RKO (cell line): ENCODE measurements at regions not wholly inside any gene's neighbourhood (a gene's known extent, or its start where the extent isn't known, plus 50 kb on each side); places are given as distances from the start of the nearest gene placed in this dataset.
"Not testable (repeated sequence)": the region's sequence is repeated elsewhere in the genome, so short reads cannot be mapped to it uniquely, and the experiment has no call there.

Experiments used
- DNase-seq: peaks from one replicate; pipeline ENCODE4 v3.0.0-alpha.2; 2016; ENCODE audit warnings: low spot score

DNA sequence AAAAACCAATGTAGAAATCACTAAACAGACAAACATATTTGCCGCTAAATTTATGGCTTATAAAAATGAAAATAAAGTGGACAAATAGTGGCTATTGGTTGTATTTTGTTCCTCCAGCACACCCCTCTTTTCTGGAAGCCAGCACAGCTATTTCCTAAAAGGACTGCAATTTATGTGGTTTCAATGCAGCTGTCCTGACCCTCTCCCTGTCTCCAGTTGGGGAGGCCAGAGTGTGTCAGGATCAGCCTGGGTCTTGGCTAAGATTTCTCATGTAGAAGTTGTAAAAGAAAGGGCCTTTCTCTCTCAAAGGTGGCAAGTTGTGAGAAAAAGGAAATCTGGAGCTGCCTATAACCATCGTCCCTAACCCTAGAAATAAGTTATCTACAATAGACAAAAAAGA, 165.6 kb downstream of the ALDH8A1 start:
- no peak for DNase-seq

GRCh38 chr6:134778431-134778830, 171.5 kb downstream of the ALDH8A1 start:
- DNase-seq: no peak

- no peak for DNase-seq
Observed at GRCh38 chr6:134774201-134774638, 175.7 kb downstream of the ALDH8A1 start.

- no peak for DNase-seq
Observed at GRCh38 chr6:134772671-134773360, 177.1 kb downstream of the ALDH8A1 start.

GRCh38 chr6:134768931-134769330, 181.0 kb downstream of the ALDH8A1 start:
- no peak for DNase-seq

DNA sequence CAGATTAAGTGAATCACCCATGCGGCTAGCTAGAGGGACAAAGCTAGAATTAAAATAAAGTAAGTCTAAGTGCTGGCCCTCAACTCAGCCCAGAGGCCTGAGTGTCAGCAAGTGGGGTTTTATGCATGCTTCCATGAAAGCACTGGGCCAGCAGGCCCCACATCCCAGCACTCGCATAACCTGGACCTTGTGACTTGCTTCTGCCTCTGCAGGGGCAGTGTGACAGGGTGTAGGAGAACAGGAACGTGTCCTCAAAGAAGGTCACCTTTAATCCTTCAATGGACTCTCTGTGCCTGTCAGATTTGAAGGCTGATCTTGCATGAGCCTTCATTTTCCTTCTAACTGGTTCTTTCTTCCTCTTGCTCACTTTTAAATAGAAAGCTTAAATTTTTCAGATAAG, 183.4 kb downstream of the ALDH8A1 start:
- DNase-seq: no peak

DNA sequence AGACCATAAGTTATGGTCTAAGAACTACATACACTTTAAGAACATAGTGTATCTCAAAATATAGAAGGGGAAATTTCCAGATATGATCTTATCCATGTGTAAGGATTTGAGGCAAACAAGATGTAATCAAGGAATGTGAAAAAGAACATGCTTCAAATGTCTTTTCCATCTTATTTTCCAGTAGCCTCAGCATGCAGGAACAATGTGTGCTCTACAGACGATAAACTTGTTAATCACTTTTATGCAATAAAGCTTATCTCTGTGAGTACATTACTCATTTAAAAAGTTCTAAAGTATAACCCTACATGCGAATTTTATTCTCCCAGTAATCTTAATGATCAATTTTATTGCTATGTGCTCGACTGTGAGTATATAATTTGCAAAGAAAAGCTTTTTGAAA, 185.2 kb downstream of the ALDH8A1 start:
- DNase-seq: no peak

GRCh38 chr6:134763575-134763974, 186.3 kb downstream of the ALDH8A1 start:
- DNase-seq: not testable (repeated sequence)

DNA sequence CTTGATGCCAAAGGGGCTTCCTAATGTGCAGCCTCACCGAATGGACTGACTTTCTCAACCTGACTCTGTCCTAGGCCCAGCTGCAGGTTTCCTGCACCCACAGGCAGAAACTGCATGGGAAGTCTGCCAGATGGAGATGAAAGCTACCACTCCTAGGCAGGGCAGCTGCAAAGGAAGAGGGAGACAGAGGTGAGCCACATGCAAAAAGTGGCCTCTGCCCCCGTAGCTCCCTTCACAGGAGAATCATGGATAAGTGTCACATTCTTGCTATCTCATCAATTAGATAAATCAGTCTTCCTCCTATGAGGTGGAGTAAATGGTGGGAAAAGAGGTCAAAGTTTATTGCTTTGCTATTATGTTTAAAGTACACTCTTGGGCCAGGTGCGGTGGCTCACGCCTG, 191.3 kb downstream of the ALDH8A1 start:
- no peak for DNase-seq

DNA sequence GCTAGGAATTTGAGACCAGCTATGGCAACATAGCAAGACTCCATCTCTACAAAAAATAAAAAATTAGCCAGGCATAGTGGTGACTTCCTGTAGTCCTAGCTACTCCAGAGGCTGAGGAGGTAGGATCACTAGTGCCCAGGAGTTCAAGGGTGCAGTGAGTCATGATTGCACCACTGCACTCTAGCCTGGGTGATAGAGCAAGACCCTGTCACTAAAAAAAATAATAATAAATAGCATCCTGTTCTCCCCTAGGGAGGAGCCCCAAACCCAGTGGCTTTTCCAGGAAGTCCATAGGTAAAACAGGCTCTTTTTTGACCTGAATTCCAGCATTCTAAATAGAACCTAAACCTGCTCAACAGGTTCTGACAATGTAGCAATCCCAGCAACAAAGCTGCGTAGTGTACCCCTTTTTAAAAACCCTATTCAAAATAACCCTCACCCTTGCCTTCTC, 192.0 kb downstream of the ALDH8A1 start:
- no peak for DNase-seq

- no peak for DNase-seq
Observed at GRCh38 chr6:134756374-134757025, 193.4 kb downstream of the ALDH8A1 start.

- DNase-seq: no peak
Observed at GRCh38 chr6:134754013-134754690, 195.7 kb downstream of the ALDH8A1 start.

DNA sequence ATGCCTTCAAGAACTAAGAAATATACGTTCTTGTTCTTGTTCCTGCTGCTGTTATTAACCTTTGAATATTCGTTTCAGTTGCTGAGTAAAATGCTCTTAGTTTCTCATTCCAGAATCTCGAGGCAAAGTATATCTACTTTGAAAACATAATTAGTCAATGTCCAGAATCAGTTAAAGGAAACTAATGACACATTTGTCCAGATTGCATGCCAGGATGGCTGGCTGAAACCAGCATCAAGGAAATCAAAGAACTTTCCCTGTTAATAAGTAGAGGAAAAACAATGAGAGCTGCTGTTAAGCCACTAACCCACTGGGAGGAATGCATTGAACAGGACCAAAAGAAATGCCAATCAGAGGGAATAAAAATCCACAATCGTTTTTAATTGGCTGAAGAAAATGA, 196.9 kb downstream of the ALDH8A1 start:
- no peak for DNase-seq

DNA sequence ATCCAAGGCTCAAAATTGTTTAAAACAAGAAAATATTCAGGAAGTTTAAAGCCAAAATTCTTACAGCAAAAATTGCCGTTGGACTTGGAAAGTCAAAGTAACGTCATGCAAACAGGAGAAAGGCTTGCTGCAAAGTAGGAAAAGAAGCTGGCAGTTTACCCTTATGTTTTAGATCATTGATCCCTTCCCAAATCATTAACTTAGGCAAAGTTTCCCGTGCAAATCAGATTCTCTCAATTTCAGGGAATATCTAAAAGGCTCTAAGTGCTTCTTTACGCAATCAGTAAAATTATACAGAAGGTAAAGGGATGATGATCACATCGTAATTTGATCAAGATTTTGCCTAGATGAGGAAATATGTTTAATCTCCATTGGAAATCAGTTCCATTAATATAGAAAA, 197.5 kb downstream of the ALDH8A1 start:
- no peak for DNase-seq

DNA sequence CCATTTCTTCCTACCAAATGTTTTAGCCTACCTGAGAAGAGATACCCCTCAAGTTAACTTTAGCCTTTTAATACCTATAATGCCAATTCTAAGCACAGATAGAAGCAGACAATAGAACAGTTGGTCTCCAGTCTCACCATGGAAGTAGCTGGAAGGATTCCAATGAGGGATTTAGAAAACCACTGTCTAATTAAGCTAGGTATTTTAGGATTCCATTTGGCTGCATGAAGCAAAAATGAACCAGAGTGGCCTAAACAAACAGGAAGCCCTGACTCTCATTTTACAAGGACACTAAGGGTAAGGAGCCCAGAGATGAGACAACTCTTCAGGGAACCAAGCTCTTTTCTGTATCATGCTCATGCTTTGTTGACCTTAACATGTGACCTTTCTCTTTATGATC, 199.2 kb downstream of the ALDH8A1 start:
- no peak for DNase-seq

- DNase-seq: no peak
Observed at GRCh38 chr6:134748484-134748883, 201.4 kb downstream of the ALDH8A1 start.

DNA sequence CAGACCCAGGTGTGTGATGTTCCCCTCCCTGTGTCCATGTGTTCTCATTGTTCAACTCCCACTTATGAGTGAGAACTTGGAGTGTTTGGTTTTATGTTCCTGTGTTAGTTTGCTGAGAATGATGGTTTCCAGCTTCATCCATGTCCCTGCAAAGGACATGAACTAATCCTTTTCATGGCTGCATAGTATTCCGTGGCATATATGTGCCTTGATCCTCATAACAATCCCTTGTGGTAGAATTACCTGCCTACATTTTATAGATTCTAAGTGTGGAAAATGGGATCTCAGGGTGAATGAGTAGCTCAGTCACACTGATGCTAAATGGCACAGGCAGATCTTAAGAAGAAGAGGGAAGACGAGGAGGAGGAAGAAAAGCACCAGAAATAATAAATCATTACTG, 202.7 kb downstream of the ALDH8A1 start:
- DNase-seq: not testable (repeated sequence)

GRCh38 chr6:134746140-134746539, 203.8 kb downstream of the ALDH8A1 start:
- no peak for DNase-seq

GRCh38 chr6:134745192-134745591, 204.7 kb downstream of the ALDH8A1 start:
- DNase-seq: not testable (repeated sequence)

GRCh38 chr6:134744301-134744700, 205.6 kb downstream of the ALDH8A1 start:
- no peak for DNase-seq

GRCh38 chr6:134741200-134741536, 208.7 kb downstream of the ALDH8A1 start:
- no peak for DNase-seq

DNA sequence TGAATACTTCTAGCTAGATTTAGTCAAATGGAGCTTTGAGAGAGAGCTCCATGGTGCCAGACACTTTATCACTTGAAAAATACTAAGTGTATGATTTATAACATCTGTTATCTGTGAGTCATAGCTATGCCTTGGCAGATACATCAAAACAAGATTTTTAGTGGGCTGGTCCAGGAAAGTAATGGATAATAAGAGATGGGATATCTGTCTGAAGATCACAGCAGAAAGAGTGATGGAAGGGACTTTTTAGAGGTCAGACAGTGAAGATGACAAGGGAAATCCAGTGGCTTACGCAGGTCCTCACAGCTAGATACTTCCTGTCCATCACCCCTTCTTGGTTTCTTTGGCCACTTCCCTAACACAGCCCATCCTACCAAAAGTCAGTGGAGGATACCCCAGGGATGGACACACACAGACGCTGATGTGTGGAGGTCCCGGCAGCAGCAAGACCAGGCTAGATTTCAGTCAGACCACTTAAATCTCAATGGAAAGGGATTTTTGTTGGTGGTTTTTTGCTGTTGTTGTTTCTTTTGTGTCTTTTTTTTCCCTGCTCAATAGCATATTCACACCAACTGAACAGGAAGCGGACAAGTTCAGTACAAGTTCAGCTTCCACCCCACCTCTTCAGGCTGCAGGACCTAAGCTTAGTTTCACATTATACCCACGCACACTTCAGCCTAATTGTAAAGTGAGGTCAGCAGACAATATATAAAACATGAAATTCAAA, 209.3 kb downstream of the ALDH8A1 start:
- DNase-seq: no peak

DNA sequence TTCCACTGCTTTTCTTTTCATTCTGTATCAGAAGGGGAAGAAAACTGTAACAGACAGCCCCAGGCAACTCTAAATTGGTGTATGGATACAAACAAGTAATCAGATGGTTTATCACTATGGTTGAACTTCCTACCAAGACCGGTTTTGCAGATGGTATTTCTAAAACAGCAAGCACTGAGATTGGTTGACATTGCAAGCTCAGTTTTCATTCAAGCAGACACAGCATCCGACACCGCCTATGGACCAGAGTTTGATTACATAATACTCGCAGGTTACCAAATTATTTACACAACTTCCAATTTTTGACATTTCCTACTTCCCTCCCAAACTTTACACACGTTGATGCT, 209.9 kb downstream of the ALDH8A1 start:
- DNase-seq: no peak
